ENCODE measurements at regions not wholly inside any gene's neighbourhood (a gene's known extent, or its start where the extent isn't known, plus 50 kb on each side); places are given as distances from the start of the nearest gene placed in this dataset.
"Not testable (repeated sequence)": the region's sequence is repeated elsewhere in the genome, so short reads cannot be mapped to it uniquely, and the experiment has no call there.

- DNase-seq: peak; percentile 45
Observed at GRCh38 chr2:128512379-128513115, 193.9 kb upstream of the HS6ST1 start.

DNA sequence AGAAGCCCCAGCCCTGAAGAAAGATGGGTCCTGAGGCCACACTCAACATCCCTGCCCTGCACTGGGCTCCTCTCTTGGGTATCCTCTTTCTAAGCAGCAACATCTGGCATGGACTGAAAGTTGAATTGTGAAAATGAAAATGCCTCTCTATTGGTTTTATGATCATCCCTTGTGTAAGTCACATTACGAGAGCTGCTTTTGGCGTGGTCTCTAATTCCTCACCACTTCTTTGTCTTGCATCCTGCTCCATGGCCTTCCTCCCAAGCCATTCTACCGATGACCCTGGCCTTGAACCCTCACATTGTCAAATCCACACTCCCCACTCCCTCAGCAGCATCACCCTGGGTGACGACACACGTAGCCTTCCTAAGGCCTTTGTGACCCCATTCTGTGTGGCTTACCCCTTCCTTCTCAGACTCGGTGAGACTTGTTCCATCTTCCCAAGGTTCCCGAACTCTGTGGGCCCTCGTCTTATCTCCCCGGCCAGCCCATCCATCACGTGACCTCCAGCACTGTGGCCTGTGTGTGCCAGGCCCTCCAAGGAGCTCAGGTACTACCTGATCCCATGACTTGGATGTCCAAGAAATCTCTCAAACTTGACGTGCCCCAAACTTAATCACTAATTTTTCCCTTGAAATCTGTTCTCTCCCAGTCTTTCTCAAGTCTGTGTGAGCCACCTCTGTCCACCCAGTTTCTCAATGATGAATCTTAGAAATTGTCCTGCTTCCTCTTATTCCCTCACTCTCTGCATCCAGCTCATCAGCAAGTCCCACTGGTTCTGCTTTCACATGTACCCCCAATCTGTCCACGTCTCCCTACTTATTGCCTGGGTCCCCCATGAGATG, 194.7 kb upstream of the HS6ST1 start:
- DNase-seq: peak; percentile 41

DNA sequence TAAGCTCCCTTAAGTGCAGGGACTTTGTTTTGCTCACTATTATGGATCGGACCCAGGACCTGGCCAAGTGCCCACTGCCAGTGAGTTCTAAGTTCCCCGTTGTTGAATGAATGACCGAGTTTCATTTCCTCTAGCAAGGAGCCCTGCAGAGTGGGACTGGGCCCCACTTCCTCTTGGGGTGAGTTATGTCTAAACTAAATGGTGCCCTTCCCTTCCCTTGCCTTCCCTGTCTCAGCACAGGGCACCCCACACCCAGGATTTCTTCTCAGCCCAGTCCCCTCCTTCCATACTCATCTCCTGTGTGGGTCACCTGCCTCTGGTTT, 195.3 kb upstream of the HS6ST1 start:
- peak; percentile 34 for DNase-seq

- peak; percentile 37 for DNase-seq
Observed at GRCh38 chr2:128514555-128514955, 195.9 kb upstream of the HS6ST1 start.

GRCh38 chr2:128516938-128517337, 198.3 kb upstream of the HS6ST1 start:
- no peak for DNase-seq

DNA sequence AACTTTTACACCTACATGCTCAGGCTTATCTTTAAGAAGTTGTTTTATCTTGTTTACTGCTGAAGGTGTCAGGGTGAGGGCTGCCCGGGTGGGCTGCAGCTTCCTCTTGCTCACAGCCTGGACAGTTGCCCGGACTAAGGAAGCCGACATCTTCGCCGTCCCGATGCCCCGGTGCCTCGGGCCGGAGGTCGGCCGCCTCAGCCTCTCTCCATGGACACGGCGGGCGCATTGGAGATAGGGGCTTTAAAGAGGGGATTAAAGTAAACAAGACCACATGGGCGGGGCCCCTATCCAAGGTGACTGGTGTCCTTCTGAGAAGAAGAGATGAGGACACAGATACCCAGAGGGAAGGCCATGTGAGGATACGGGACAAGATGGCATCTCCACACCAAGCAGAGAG, 200.4 kb upstream of the HS6ST1 start:
- not testable (repeated sequence) for DNase-seq

DNA sequence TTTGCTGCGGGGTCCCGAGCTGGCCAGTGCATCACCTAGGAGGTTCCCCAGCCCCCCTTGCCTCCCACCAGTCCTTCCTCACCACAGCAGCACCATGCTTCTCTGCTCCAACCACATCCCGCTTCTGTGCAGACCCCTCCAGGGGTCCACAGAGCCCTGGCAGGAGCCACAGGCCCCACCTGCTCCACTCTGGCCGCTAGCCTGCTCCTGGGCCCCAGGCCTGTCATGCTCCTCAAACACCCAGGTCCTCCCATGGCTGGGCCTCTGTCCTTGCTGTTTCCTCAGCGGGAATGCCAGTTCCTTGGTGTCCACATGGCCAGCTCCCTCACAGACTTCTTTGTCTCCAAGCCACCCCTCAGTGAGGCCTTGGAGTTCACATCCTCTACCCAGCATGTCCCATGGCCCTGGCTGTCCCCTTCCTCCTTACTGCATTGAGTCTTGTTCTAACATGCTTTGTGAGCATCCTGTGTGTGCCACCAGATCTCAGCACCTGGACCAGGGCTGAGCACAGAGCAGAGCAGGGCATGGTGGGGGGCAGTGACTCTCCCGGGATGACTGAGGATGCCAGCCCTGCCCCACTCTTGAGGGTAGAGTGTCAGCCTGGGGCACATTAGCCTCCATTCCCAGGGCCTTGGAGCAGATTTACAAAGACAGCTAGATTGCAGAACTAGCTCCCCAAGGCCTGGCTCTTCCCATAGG, 201.0 kb upstream of the HS6ST1 start:
- DNase-seq: no peak

GRCh38 chr2:128520340-128520739, 201.7 kb upstream of the HS6ST1 start:
- DNase-seq: no peak

GRCh38 chr2:128520791-128521190, 202.1 kb upstream of the HS6ST1 start:
- DNase-seq: no peak

- no peak for DNase-seq
Observed at GRCh38 chr2:128521482-128521881, 202.8 kb upstream of the HS6ST1 start.

GRCh38 chr2:128522829-128523228, 204.2 kb upstream of the HS6ST1 start:
- DNase-seq: no peak

GRCh38 chr2:128523457-128523856, 204.8 kb upstream of the HS6ST1 start:
- DNase-seq: no peak

DNA sequence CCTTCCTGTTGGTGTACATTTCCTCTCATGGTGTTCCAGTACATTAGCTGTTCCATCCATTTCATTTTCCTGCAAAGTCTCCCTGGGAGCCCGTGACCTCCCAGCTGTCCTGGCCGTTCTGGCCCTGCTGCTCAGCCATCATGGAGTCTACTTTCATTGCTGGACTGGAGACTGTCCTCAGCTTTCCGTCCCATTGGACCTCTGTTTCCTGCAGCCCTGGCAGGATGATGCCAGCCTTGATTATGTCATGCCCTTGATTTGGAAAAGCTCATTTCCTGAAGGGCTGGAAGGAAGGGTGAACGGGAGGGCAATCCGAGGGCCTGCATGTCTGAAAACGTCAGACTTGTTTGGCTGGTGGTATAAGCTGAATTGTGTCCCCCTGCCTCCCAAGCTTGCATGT, 205.5 kb upstream of the HS6ST1 start:
- no peak for DNase-seq

DNA sequence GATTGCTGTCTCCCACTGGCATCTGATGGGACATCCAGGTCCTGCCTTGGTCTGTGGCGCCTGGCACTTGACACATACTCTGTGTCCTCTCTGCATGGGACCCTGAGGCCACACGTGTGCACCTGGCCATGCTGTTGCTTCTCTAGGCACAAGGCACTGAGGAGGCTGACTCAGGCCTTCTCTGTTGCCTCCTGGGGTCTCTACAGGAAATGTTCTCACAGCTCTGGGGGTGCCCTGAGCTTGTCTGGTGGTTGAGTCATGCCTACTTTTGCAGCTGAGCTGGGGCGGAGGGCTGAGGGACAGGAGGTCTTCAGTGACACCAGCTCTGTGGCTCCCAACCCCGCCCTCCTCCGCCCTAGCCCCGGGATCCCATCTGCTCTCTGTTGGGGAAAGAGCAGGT, 207.0 kb upstream of the HS6ST1 start:
- no peak for DNase-seq

DNA sequence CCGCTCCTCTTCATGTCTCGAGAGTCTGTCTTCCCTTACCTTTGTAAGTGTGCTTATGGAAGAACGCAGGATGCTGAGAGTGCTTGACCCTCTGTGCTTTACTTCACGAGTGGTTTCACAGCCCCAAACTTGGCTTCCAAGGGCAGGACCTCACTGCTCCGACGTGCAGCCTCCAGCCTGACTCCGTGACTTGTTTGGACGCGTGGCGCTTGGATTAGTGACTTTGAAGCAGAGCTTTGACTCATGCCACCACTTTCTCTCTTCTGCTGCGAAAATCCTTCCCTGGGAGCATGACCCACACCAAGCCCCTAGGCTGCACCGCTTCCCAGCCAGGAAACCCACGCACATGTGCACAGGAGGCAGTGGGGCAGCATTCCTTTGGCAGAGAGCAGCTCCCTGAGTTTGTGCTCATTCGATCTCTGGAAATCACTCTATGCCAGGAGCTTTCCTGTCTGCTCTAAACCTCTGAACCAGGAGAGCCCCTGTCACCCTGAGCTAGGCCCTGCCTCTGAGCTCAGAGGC, 207.8 kb upstream of the HS6ST1 start:
- no peak for DNase-seq

DNA sequence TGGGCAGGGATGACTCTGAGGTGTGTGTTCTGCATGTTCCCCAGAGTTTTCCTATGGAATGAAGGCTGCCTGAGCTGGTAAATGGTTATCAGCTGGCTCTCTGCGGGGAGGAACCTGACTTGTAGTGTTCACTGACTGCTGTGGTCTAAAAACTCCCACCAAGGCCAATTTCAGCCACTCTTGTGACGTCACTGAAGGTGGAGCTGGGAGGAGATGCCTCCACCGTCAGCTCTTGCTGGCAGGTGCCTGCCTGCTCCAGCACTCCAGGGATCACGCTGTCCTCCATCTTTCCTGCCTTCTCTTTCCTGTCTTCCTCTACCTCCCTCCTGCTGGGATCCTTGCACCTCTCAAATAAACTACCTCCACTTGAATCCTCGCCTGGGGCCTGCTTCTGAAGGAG, 209.5 kb upstream of the HS6ST1 start:
- DNase-seq: no peak

DNA sequence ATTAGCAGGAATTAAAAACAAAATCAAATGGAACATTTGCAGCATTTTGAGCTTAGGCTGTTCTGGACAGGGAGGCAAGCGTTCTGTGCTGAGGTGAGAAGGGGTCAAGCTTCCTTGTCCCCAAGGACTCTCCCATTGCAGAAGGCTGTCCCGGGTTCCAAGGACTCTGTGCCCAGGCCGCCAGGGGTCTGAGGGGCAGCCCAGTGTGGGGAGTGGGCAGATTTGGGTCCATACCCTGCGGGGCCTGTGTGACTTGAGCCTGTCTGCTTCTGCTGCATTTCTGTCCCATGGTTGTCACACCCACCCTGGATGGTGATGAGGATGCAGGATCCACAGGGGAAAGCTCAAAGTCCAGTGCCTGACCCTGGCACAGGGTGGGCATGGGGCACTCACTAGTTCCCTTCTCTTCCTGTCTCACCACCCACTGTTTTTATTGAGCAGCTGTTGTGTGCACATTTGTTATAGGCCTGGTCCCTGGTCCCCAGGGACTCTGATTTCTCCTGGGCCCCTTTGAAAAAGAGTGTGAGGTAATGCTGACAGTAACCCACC, 211.4 kb upstream of the HS6ST1 start:
- DNase-seq: no peak

DNA sequence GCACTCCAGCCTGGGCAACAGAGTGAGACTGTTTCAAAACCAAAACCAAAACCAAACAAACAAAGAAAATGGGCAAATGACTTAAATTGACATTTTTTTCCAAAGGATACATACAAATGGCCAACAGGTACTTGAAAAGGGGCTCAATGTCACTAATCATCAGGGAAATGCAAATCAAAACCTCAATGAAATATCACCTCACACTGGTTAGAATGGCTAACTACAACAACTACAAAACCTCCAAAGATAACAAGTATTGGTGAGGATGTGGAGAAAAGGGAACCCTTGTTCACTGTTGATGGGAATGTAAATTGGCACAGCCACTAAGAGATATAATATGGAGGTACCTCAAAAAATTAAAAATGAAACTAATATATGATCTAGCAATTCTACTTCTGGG, 213.2 kb upstream of the HS6ST1 start:
- DNase-seq: no peak

DNA sequence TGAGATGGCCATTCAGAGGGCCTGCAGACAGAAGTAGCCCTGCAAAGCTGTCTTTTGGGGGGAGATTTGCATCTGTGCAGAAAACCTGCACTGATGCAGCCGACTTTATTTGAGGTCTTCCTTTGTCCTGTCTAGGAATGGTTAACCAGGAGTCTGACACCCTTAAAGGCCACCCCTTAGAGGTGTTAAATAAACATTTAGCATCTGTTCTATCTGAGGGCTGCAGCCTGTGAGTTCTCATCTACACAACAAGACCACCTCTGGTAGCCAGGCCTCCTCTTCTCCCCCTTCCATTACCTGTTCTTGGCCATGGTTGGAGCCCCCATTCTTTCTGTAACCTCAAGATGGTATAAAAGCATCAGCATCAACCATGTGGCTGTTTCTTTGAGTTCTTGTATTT, 214.4 kb upstream of the HS6ST1 start:
- no peak for DNase-seq

DNA sequence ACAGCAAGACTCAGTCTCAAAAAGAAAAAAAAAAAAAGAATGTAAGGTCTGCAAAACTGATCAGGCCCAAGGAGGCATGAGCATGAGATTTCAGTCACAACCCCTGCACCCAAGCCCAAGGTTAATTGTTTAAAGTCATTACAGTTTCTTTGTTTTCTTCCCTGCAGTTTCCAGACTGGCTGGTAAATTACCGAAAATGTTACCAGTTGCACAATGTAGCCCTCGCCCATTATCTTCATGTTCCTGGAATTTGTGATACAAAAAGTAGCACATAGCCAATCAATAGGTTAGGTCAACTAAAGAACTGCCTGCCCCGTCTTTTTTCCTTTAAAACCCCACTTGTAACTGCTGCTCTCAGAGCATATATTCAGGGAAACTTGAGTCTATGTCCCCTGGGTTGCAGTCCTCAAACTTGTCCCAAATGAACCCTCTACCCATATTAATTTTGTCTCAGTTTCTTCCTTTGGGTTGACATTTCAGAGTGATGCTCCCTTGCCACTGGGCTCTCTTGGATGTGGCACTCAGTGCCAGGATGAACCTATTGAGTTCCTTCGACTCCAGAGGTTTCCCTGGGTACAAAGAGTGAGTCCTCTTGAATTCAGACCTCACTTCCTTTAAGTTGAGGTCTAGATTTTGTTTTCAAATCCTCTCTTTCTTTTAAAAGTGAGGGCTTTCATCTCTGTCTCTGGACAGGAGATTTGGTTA, 216.2 kb upstream of the HS6ST1 start:
- no peak for DNase-seq

GRCh38 chr2:128535953-128536352, 217.3 kb upstream of the HS6ST1 start:
- no peak for DNase-seq

DNA sequence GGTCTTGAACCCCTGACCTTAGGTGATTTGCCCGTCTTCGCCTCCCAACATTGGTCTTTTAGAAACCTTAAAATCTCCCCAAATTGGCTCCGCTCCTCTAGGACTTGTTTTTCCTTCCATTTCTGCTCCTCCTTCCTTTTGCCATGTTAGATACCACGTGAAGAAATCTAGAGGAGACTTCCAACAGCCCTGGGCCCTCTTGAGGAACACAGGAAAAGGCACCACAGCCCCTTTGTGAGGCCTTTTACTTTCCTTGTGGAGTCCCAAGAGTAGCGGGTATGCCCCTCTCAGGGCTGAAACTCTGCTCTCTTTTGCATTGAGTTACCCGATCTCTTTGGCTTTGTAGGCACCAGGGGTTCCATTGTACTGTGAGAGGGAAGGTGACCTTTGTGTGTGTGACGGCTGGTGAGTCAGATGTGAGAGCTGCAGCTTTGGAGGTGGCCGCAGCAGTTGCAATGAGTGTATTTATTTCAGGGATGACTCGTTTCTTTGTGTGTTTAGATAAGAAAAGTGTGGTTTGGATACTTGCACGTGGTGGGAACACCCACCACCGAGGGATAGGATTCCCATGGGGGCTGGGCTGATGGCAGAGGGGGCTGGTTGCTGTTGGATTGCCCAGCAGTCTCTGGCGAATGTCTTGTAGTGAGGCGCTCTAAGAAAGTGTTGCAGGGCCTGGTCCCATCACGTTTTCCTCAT, 218.4 kb upstream of the HS6ST1 start:
- no peak for DNase-seq
